Jurkat, Clone E6-1 (cell line): ENCODE measurements at regions not wholly inside any gene's neighbourhood (a gene's known extent, or its start where the extent isn't known, plus 50 kb on each side); places are given as distances from the start of the nearest gene placed in this dataset.
A peak's percentile ranks its signal among the peaks of the same experiment; 100 is the strongest.

Experiments
- DNase-seq: peaks from one replicate; pipeline ENCODE4 v3.0.0-alpha.2; 2011; ENCODE audit warnings: low read depth, low spot score
- H3K4me3 ChIP-seq: 2 replicates; pipeline ENCODE4 v1.5.1; 2011; ENCODE audit warnings: mild to moderate bottlenecking, low read length, control low read depth, moderate library complexity

GRCh38 chr16:8237452-8237851 is 352.9 kb downstream of the TMEM114 start:
- H3K4me3 ChIP-seq = no peak overlapping the region
- no peak for DNase-seq

GRCh38 chr16:8236816-8237215 is 353.5 kb downstream of the TMEM114 start:
- H3K4me3 ChIP-seq = no peak overlapping the region
- DNase-seq = no peak

GRCh38 chr16:8230497-8230896 is 359.8 kb downstream of the TMEM114 start:
- DNase-seq = no peak
- no peak overlapping the region for H3K4me3 ChIP-seq

- H3K4me3 ChIP-seq = no peak overlapping the region
- no peak for DNase-seq
These were observed 361.2 kb downstream of the TMEM114 start for GRCh38 chr16:8229011-8229520.

- H3K4me3 ChIP-seq = no peak overlapping the region
These were observed 373.1 kb downstream of the TMEM114 start for GRCh38 chr16:8217201-8217600.

GRCh38 chr16:8204769-8205168 is 385.5 kb downstream of the TMEM114 start:
- no peak overlapping the region for H3K4me3 ChIP-seq
- DNase-seq = no peak

More at GRCh38 chr16:8217201-8217600, 373.1 kb downstream of the TMEM114 start:
- no peak for DNase-seq

GRCh38 chr16:8204096-8204495 is 386.2 kb downstream of the TMEM114 start:
- no peak overlapping the region for H3K4me3 ChIP-seq
- DNase-seq = no peak

GRCh38 chr16:8203101-8203500 is 387.2 kb downstream of the TMEM114 start:
- DNase-seq = no peak
- no peak overlapping the region for H3K4me3 ChIP-seq

GRCh38 chr16:8200839-8201238 is 389.5 kb downstream of the TMEM114 start:
- H3K4me3 ChIP-seq = no peak overlapping the region
- DNase-seq = no peak

- H3K4me3 ChIP-seq = no peak overlapping the region
- DNase-seq = no peak
These were observed 390.9 kb downstream of the TMEM114 start for GRCh38 chr16:8199390-8199789.

- no peak overlapping the region for H3K4me3 ChIP-seq
- no peak for DNase-seq
These were observed 395.5 kb downstream of the TMEM114 start for GRCh38 chr16:8194794-8195193.

- no peak for DNase-seq
- H3K4me3 ChIP-seq = no peak overlapping the region
These were observed 401.5 kb downstream of the TMEM114 start for GRCh38 chr16:8188841-8189240.

- no peak overlapping the region for H3K4me3 ChIP-seq
- no peak for DNase-seq
These were observed 402.4 kb downstream of the TMEM114 start for GRCh38 chr16:8187782-8188372.

- DNase-seq = no peak
- H3K4me3 ChIP-seq = no peak overlapping the region
These were observed 405.5 kb downstream of the TMEM114 start for GRCh38 chr16:8184854-8185253.

- no peak overlapping the region for H3K4me3 ChIP-seq
- DNase-seq = no peak
These were observed 406.9 kb downstream of the TMEM114 start for GRCh38 chr16:8183176-8184099.

- no peak for DNase-seq
- H3K4me3 ChIP-seq = no peak overlapping the region
These were observed 407.6 kb downstream of the TMEM114 start for GRCh38 chr16:8182761-8183160.

- H3K4me3 ChIP-seq = no peak overlapping the region
- no peak for DNase-seq
These were observed 410.7 kb downstream of the TMEM114 start for GRCh38 chr16:8179615-8180014.

- no peak overlapping the region for H3K4me3 ChIP-seq
- no peak for DNase-seq
These were observed 412.0 kb downstream of the TMEM114 start for GRCh38 chr16:8178271-8178670.

- H3K4me3 ChIP-seq = no peak overlapping the region
- DNase-seq = no peak
These were observed 414.9 kb downstream of the TMEM114 start for GRCh38 chr16:8175411-8175810.

- peak; percentile 74 for DNase-seq
- H3K4me3 ChIP-seq = no peak overlapping the region
These were observed 417.1 kb downstream of the TMEM114 start for GRCh38 chr16:8173111-8173644.
